Muscle layer of duodenum (tissue), 2 donors: ENCODE measurements at regions not wholly inside any gene's neighbourhood (a gene's known extent, or its start where the extent isn't known, plus 50 kb on each side); places are given as distances from the start of the nearest gene placed in this dataset.

Experiments
- H3K27ac ChIP-seq: one replicate; pipeline ENCODE4 v1.7.0; 2013; ENCODE audit warnings: mild to moderate bottlenecking, low read length
- H3K27me3 ChIP-seq: one replicate; pipeline ENCODE4 v1.7.0; 2013; ENCODE audit warnings: low read depth, mild to moderate bottlenecking, control low read depth, low read length
- H3K36me3 ChIP-seq, 2 donors: one replicate each; pipeline ENCODE4 v1.7.0; 2013; ENCODE audit warnings: low read length in 2 of 2, control low read depth in 1 of 2, mild to moderate bottlenecking in 1 of 2; ENCODE audit not compliant: insufficient read depth in 2 of 2, control insufficient read depth in 1 of 2
- H3K4me1 ChIP-seq, 2 donors: one replicate each; pipeline ENCODE4 v1.7.0; 2013; ENCODE audit warnings: low read length in 2 of 2, mild to moderate bottlenecking in 2 of 2, control low read depth in 1 of 2, moderate library complexity in 1 of 2; ENCODE audit not compliant: insufficient read depth in 2 of 2, control insufficient read depth in 1 of 2
- H3K4me3 ChIP-seq, 2 donors: one replicate each; pipeline ENCODE4 v1.7.0; 2013; ENCODE audit warnings: low read length in 2 of 2, low read depth in 1 of 2, mild to moderate bottlenecking in 1 of 2
- H3K9me3 ChIP-seq, 2 donors: one replicate each; pipeline ENCODE4 v1.7.0; 2013; ENCODE audit warnings: low read length in 2 of 2, control low read depth in 1 of 2, mild to moderate bottlenecking in 1 of 2; ENCODE audit not compliant: control insufficient read depth in 1 of 2
- donor health status: healthy.

DNA sequence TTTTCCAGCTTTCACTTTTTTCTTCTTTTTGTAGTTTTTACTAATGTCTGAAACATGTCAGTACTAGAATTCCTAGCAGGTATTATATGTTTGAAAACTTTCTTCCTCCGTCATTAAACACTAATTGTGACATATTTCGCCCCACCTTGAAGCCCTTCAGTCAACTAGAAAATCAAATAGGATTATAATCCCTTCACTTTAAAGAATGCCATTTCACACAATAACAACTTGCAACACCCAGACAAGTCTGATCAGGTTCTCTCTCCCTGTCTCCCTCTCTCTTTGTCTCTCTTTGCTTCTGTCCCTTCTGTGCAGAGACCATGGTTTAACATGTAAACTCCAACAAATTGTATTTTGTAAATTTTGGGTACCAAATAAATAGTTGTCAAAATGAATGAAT lies 373.5 kb downstream of the SEMA3D start:
- Histone ChIP-seq H3K36me3 (no peaks in the 10 kb centered on the region), H3K9me3 (no peaks in the 10 kb centered on the region), H3K27me3 (no peaks in the 10 kb centered on the region), H3K4me3 (no peak overlapping the region), H3K27ac (no peak overlapping the region), H3K4me1 (no peaks in the 10 kb centered on the region)

DNA sequence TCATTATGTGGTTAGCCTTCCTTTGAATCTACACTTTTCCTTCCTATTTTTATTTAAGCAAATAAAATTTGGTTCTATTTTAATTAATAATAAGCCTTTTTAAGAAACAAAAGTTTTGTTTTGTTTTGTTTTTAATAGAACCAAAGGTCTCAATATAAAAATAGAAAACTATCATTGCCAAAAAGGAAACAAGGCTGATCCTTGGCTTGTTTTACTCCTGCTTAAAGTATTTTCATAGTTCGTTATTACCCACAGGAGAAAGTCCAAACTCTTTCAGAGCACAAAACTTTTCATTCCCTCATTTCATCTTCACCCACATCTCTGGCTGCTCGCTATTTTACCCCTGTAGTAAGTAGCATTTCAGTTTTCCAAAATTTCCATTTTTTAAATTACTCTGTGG lies 374.8 kb downstream of the SEMA3D start:
- H3K27me3 ChIP-seq: no peaks in the 10 kb centered on the region
- H3K4me3 ChIP-seq: no peak overlapping the region
- no peaks in the 10 kb centered on the region for H3K9me3 ChIP-seq
- no peaks in the 10 kb centered on the region for H3K4me1 ChIP-seq
- H3K36me3 ChIP-seq: no peaks in the 10 kb centered on the region
- H3K27ac ChIP-seq: no peak overlapping the region

DNA sequence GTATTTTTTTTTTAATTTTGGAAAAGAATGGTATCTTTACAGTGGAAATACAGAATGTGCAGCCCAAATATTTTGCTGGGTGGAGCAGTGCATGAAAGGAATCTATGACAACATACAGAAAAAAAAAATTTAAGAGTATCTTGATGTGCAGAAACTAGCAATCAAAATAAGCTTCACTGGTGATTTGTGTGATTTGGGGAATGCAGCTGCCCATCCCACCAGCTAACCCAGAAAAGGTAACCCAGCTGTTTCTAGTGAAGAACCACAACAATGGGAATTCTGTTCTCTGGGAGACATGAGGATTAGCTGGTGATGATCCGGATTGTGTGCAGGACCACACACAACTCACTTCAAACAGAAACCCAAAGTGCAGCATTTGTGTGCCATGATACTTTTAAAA lies 375.5 kb downstream of the SEMA3D start:
- H3K27ac ChIP-seq: no peak overlapping the region
- no peak overlapping the region for H3K4me3 ChIP-seq
- no peaks in the 10 kb centered on the region for H3K36me3 ChIP-seq
- H3K4me1 ChIP-seq: no peaks in the 10 kb centered on the region
- no peaks in the 10 kb centered on the region for H3K27me3 ChIP-seq
- H3K9me3 ChIP-seq: no peaks in the 10 kb centered on the region

DNA sequence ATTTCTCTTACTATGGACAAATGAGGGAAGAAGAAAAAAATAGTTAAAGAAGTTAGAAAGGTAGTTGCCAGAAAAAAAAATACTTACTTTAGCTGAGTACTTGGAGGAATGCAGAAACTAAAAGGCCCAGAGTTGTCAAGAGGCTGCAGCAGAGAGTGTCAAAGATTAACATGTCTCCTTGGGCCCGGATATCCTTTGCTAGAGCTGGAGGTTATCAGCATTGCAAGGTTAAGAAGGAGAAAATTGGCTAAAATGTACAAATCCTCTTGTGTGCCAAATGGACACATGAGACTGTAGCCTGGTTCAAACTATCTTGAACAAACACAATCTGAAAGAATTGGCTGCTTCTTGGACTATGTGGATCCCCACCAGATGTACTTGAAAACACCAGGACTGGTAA lies 377.0 kb downstream of the SEMA3D start:
- Histone ChIP-seq H3K36me3 (no peaks in the 10 kb centered on the region), H3K27ac (no peak overlapping the region), H3K4me3 (no peak overlapping the region), H3K9me3 (no peaks in the 10 kb centered on the region), H3K27me3 (no peaks in the 10 kb centered on the region), H3K4me1 (no peaks in the 10 kb centered on the region)

DNA sequence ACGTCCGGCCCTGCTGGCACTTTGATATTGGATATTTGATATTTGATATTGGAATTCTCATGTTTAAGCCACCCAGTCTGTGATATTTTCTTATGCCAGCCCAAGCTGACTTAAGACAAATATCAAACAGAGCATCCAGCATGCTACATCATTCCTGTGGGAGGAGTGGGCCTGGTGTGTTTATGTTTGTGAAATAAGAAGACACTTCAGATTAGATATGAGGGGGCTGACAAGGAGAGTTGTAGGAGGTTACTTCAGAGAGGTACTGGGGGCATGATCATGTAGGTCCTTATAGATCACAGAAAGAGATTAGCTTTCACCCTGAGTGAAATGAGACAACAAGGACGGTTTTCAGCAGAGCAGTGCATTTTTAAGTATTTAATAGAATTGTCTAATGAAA lies 382.9 kb downstream of the SEMA3D start:
- no peaks in the 10 kb centered on the region for H3K27me3 ChIP-seq
- no peaks in the 10 kb centered on the region for H3K36me3 ChIP-seq
- H3K4me3 ChIP-seq: no peak overlapping the region
- H3K4me1 ChIP-seq: no peaks in the 10 kb centered on the region
- H3K9me3 ChIP-seq: no peaks in the 10 kb centered on the region
- no peak overlapping the region for H3K27ac ChIP-seq

DNA sequence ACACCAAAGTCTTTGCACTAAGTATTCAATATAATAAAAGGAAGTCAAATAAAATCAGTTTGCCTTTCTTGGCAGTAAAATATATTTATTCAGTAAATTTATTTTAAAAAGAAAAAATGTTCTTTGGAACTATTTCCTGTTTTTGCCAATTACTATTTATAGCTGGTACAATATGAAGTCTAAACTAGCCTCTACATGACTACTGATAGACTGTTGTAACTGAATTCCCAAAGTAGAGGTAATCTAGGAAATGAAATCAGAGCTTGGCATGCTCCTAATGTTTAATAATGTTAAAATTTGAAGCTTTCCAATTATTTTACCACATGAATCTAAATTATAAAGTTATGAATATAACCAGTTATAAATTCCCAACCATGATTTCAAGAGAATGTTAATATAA lies 385.5 kb downstream of the SEMA3D start:
- Histone ChIP-seq H3K36me3 (no peaks in the 10 kb centered on the region), H3K27ac (no peak overlapping the region), H3K9me3 (peaks cover 3 to 4% of the 10 kb centered on the region in 2 donors), H3K4me1 (no peaks in the 10 kb centered on the region), H3K4me3 (no peak overlapping the region), H3K27me3 (no peaks in the 10 kb centered on the region)

DNA sequence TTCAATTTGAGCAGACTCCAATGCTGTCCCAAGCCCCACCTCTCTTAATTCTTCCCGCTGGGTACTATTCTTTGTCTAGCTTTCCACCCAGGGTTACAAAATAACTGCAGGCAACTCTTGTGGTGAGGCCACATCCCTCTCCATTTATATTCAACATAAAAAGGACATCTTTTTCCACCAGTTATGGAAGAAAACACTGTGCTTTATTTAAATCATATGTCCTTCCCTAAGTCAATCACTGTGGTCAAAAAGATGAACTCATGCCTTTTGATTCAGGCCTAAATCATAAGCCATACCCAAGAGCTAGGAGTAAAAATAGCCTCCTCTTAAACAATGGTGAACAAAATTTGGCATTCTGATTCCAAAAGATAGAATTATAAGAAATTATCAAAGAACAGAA lies 386.0 kb downstream of the SEMA3D start:
- no peak overlapping the region for H3K4me3 ChIP-seq
- H3K4me1 ChIP-seq: no peaks in the 10 kb centered on the region
- peaks cover 3 to 4% of the 10 kb centered on the region in 2 donors for H3K9me3 ChIP-seq
- H3K27me3 ChIP-seq: no peaks in the 10 kb centered on the region
- H3K36me3 ChIP-seq: no peaks in the 10 kb centered on the region
- no peak overlapping the region for H3K27ac ChIP-seq

DNA sequence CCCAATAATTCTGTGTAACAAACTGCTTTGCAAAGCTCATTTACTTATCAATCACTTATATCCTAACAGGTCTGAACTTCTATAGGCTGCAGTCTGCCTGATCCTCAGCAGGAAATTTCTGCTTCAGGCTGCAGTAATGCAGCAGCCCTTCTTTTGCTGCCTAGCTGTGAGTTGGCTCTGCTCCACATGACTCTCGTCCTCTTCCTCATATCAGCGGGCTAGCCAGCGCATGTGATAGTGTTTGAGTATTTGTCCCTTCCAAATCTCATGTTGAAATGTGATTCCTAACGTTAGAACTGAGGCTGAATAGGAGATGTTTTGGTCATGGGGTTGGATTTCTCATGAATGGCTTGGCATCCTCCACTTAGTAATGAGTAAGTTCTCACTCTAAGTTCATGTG lies 387.8 kb downstream of the SEMA3D start:
- no peak overlapping the region for H3K27ac ChIP-seq
- no peak overlapping the region for H3K4me3 ChIP-seq
- no peaks in the 10 kb centered on the region for H3K27me3 ChIP-seq
- no peaks in the 10 kb centered on the region for H3K4me1 ChIP-seq
- peaks cover 3 to 4% of the 10 kb centered on the region in 2 donors for H3K9me3 ChIP-seq
- no peaks in the 10 kb centered on the region for H3K36me3 ChIP-seq

DNA sequence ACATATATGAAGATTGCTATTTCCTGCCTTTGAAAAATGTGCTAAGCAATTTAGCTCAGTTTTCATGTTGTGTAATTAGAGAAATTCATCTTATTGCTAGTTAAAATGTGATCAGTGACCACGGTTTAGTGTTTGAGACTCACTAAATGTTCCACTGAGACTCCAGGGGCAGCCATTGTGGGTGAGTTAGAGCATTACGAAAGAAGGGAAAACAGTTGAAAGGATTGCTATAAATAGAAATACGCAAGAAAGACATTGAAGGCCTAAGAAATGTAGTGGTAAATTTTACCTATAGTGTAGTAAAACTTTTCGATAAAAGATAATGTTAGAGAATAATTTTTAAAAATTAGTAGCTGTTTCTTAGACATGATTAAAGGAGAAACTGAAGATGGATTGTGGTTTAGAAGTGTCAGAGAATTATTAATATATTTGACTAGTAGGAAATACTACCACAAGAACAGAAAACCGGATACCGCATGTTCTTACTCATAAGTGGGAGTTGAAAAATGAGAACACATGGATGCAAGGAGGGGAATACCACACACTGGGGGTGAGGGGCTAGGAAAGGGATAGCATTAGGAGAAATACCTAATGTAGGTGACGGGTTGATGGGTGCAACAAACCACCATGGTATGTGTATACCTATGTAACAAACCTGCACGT lies 394.5 kb downstream of the SEMA3D start:
- peaks cover 3 to 4% of the 10 kb centered on the region in 2 donors for H3K9me3 ChIP-seq
- no peaks in the 10 kb centered on the region for H3K27me3 ChIP-seq
- no peak overlapping the region for H3K27ac ChIP-seq
- H3K4me1 ChIP-seq: peaks cover 0 to 3% of the 10 kb centered on the region in 2 donors
- H3K36me3 ChIP-seq: no peaks in the 10 kb centered on the region
- no peak overlapping the region for H3K4me3 ChIP-seq

DNA sequence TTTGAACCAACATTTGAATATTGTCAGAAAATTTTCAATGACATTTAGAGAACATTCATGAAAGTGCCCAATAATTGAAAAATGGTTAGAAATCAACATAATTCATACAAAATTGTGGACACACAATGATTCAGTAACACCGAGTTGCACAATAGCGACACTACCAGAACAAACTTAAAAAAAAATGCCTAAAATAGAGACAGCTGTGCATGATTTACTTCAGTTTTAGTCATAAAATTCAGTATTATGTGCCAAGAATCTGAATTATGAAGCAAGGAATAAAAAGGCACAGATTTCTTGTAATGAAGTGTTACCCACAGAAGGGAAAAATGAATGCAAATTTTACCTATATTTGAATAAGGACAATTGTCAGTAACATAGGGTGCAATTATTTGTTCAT lies 396.0 kb downstream of the SEMA3D start:
- H3K4me1 ChIP-seq: peaks cover 0 to 3% of the 10 kb centered on the region in 2 donors
- H3K36me3 ChIP-seq: no peaks in the 10 kb centered on the region
- H3K27ac ChIP-seq: no peak overlapping the region
- no peak overlapping the region for H3K4me3 ChIP-seq
- H3K27me3 ChIP-seq: no peaks in the 10 kb centered on the region
- H3K9me3 ChIP-seq: no peaks in the 10 kb centered on the region

DNA sequence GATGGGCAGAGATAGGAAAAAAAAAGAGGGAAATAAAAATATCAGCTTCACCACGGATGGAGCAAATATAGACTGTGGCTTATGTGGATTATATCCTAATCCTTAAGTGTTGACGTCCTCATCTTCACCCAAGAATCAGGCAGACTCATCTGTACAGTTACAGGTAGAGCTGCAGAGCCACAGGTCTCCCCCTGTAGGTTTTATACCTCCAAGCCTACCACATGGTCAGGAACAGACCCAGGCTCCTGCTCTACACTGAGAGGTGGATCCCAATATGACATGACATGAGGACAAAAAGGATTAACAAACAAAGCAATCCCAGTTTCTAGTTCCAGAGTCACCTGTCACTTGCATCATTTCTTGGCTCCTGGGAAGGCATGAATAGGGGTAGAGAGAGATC lies 400.8 kb downstream of the SEMA3D start:
- peaks cover 0 to 3% of the 10 kb centered on the region in 2 donors for H3K4me1 ChIP-seq
- H3K4me3 ChIP-seq: no peak overlapping the region
- no peak overlapping the region for H3K27ac ChIP-seq
- H3K27me3 ChIP-seq: no peaks in the 10 kb centered on the region
- no peaks in the 10 kb centered on the region for H3K9me3 ChIP-seq
- H3K36me3 ChIP-seq: no peaks in the 10 kb centered on the region

DNA sequence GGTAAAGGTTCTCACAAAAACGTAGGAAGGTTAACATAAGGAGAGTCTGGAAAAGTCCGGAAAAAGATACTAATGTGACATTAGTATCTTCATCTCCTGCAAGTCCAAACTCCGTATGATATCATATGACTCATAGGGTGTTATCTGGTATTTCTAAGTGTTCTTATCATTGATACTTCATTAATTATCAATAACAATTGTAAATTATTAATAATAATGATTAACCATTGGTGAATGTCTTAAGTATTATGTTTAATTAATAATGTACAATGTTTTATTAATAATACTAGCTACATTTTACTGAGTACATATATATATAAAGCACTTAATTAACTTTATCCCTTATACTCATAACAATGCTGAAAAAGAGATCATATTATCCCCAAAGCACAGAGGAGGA lies 402.4 kb downstream of the SEMA3D start:
- Histone ChIP-seq H3K9me3 (no peaks in the 10 kb centered on the region), H3K36me3 (no peaks in the 10 kb centered on the region), H3K4me1 (no peaks in the 10 kb centered on the region), H3K27ac (no peak overlapping the region), H3K4me3 (no peak overlapping the region), H3K27me3 (no peaks in the 10 kb centered on the region)
